ENCODE measurements at regions not wholly inside any gene's neighbourhood (a gene's known extent, or its start where the extent isn't known, plus 50 kb on each side); places are given as distances from the start of the nearest gene placed in this dataset.
A peak's percentile ranks its signal among the peaks of the same experiment; 100 is the strongest.
"Not testable (repeated sequence)": the region's sequence is repeated elsewhere in the genome, so short reads cannot be mapped to it uniquely, and the experiment has no call there.

DNA sequence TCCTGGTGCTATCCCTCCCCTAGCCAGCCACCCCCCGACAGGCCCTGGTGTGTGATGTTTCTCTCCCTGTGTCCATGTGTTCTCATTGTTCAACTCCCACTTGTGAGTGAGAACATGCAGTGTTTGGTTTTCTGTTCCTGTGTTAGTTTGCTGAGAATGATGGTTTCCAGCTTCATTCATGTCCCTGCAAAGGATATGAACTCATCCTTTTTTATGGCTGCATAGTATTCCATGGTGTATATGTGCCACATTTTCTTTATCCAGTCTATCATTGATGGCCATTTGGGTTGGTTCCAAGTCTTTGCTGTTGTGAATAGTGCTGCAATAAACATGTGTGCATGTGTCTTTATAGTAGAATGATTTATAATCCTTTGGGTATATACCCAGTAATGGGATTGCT, 122.1 kb downstream of the LEPR start:
- H3K27me3 ChIP-seq (ENCODE audit: control insufficient read depth, insufficient read depth, low read length, poor library complexity, severe bottlenecking); H3K9me3 ChIP-seq (ENCODE audit: control insufficient read depth, low read length); H3K27ac ChIP-seq (ENCODE audit: insufficient read depth, low read depth, low read length, poor library complexity, severe bottlenecking); H3K36me3 ChIP-seq (ENCODE audit: control insufficient read depth, insufficient read depth, low read length); H3K4me3 ChIP-seq (ENCODE audit: insufficient read depth, low read depth, low read length); H3K4me1 ChIP-seq (ENCODE audit: control insufficient read depth, insufficient read depth, low read length): not testable (repeated sequence)
- WGBS, 2 experiments, result 100% methylated on average over 1 of the region's 1 CpG

DNA sequence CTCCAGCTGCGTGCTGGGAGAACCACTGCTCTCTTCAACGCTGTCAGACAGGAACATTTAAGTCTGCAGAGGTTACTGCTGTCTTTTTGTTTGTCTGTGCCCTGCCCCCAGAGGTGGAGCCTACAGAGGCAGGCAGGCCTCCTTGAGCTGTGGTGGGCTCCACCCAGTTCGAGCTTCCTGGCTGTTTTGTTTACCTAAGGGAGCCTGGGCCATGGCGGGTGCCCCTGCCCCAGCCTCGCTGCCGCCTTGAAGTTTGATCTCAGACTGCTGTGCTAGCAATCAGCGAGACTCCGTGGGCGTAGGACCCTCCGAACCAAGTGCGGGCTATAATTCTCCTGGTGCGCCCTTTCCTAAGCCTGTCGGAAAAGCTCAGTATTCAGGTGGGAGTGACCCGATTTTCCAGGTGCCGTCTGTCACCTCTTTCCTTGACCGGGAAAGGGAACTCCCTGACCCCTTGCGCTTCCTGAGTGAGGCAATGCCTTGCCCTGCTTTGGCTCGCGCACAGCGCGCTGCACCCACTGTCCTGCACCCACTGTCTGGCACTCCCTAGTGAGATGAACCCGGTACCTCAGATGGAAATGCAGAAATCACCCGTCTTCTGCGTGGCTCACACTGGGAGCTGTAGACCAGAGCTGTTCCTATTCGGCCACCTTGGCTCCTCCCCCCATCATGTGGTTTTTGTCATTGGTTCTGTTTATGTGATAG, 130.0 kb downstream of the LEPR start:
- not testable (repeated sequence) for H3K36me3 ChIP-seq (ENCODE audit: control insufficient read depth, insufficient read depth, low read length); H3K9me3 ChIP-seq (ENCODE audit: control insufficient read depth, low read length); H3K4me3 ChIP-seq (ENCODE audit: insufficient read depth, low read depth, low read length); H3K27me3 ChIP-seq (ENCODE audit: control insufficient read depth, insufficient read depth, low read length, poor library complexity, severe bottlenecking); H3K27ac ChIP-seq (ENCODE audit: insufficient read depth, low read depth, low read length, poor library complexity, severe bottlenecking); H3K4me1 ChIP-seq (ENCODE audit: control insufficient read depth, insufficient read depth, low read length)
- WGBS, 2 experiments, result 68 to 77% methylated on average over 25 of the region's 25 CpGs

DNA sequence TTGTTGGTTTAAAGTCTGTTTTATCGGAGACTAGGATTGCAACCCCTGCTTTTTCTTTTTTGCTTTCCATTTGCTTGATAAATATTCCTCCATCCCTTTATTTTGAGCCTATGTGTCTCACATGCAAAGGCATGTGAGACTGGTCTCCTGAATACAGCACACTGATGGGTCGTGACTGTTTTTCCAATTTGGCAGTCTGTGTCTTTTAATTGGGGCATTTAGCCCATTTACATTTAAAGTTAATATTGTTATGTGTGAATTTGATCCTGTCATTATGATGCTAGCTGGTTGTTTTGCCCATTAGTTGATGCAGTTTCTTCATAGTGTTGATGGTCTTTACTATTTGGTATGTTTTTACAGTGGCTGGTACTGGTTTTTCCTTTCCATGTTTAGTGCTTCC, 132.0 kb downstream of the LEPR start:
- not testable (repeated sequence) for H3K4me1 ChIP-seq (ENCODE audit: control insufficient read depth, insufficient read depth, low read length); H3K36me3 ChIP-seq (ENCODE audit: control insufficient read depth, insufficient read depth, low read length); H3K27ac ChIP-seq (ENCODE audit: insufficient read depth, low read depth, low read length, poor library complexity, severe bottlenecking); H3K27me3 ChIP-seq (ENCODE audit: control insufficient read depth, insufficient read depth, low read length, poor library complexity, severe bottlenecking); H3K9me3 ChIP-seq (ENCODE audit: control insufficient read depth, low read length); H3K4me3 ChIP-seq (ENCODE audit: insufficient read depth, low read depth, low read length)
- 92 to 100% methylated on average over 2 of the region's 2 CpGs for WGBS, 2 experiments

DNA sequence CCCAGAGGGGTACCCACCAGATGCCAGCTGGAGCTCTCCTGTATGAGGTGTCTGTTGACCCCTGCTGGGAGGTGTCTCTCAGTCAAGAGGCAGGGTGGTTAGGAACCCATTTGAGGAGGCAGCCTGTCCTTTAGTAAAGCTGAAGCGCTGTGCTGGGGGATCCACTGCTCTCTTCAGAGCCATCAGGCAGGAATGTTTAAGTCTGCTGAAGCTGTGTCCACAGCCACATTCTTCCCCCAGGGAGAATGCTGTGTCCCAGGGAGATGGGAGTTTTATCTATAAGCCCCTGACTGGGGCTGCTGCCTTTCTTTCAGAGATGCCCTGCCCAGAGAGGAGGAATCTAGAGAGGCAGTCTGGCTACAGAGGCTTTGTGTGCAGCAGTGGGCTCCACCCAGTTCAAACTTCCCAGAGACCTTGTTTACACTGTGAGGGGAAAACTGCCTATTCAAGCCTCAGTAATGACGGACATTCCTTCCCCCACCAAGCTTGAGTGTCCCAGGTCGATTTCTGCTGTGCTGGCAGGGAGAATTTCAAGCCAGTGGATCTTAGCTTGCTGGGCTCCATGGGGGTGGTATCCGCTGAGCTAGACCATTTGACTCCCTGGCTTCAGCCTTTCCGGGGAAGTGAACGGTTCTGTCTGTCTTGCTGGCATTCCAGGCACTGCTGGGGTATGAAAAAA, 133.8 kb downstream of the LEPR start:
- WGBS, 2 experiments, result 32 to 46% methylated on average over 6 of the region's 6 CpGs
- not testable (repeated sequence) for H3K9me3 ChIP-seq (ENCODE audit: control insufficient read depth, low read length); H3K4me1 ChIP-seq (ENCODE audit: control insufficient read depth, insufficient read depth, low read length); H3K36me3 ChIP-seq (ENCODE audit: control insufficient read depth, insufficient read depth, low read length); H3K4me3 ChIP-seq (ENCODE audit: insufficient read depth, low read depth, low read length); H3K27me3 ChIP-seq (ENCODE audit: control insufficient read depth, insufficient read depth, low read length, poor library complexity, severe bottlenecking)
- peak overlapping the region; percentile 74 for H3K27ac ChIP-seq (ENCODE audit: insufficient read depth, low read depth, low read length, poor library complexity, severe bottlenecking)

DNA sequence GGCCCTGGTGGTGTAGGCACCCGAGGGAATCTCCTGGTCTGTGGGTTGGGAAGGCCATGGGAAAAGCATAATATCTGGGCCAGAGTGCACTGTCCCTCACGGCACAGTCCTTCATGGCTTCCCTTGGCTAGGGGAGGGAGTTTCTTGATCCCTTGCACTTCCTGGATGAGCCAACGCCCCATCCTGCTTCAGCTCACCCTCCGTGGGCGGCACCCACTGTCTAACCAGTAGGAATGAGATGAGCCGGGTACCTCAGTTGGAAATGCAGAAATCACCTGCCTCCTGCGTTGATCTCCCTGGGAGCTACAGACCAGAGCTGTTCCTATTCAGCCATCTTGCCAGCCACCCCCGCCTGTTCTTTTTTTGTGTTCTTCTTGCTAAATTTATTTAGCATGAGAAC, 134.4 kb downstream of the LEPR start:
- Histone ChIP-seq H3K27me3 (ENCODE audit: control insufficient read depth, insufficient read depth, low read length, poor library complexity, severe bottlenecking) (no peaks in the 10 kb centered on the region), H3K4me1 (ENCODE audit: control insufficient read depth, insufficient read depth, low read length) (peaks cover 4% of the 10 kb centered on the region), H3K36me3 (ENCODE audit: control insufficient read depth, insufficient read depth, low read length) (no peaks in the 10 kb centered on the region), H3K9me3 (ENCODE audit: control insufficient read depth, low read length) (no peaks in the 10 kb centered on the region), H3K4me3 (ENCODE audit: insufficient read depth, low read depth, low read length) (no peak overlapping the region), H3K27ac (ENCODE audit: insufficient read depth, low read depth, low read length, poor library complexity, severe bottlenecking) (no peak overlapping the region)
- 88 to 91% methylated on average over 8 of the region's 8 CpGs for WGBS, 2 experiments

DNA sequence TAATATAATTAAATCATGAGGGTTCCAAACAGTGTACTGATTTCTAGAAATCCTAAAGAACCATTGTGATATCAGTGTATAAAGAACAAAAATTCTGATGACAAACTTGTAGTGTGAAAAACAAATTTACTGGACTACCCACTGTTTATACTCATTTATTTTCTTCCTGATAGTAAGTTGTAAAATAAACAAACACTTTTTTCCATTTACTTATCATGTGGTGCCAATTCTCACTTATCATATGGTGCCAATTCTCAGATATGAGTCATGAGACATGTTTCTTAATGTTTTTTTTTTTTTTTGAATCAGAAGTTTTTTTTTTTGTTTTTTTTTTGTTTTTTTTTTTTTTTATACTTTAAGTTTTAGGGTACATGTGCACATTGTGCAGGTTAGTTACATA, 137.7 kb downstream of the LEPR start:
- no peaks in the 10 kb centered on the region for H3K36me3 ChIP-seq (ENCODE audit: control insufficient read depth, insufficient read depth, low read length)
- no peaks in the 10 kb centered on the region for H3K9me3 ChIP-seq (ENCODE audit: control insufficient read depth, low read length)
- no peak overlapping the region for H3K27ac ChIP-seq (ENCODE audit: insufficient read depth, low read depth, low read length, poor library complexity, severe bottlenecking)
- H3K4me1 ChIP-seq (ENCODE audit: control insufficient read depth, insufficient read depth, low read length), result peaks cover 4% of the 10 kb centered on the region
- no peak overlapping the region for H3K4me3 ChIP-seq (ENCODE audit: insufficient read depth, low read depth, low read length)
- H3K27me3 ChIP-seq (ENCODE audit: control insufficient read depth, insufficient read depth, low read length, poor library complexity, severe bottlenecking), result no peaks in the 10 kb centered on the region

DNA sequence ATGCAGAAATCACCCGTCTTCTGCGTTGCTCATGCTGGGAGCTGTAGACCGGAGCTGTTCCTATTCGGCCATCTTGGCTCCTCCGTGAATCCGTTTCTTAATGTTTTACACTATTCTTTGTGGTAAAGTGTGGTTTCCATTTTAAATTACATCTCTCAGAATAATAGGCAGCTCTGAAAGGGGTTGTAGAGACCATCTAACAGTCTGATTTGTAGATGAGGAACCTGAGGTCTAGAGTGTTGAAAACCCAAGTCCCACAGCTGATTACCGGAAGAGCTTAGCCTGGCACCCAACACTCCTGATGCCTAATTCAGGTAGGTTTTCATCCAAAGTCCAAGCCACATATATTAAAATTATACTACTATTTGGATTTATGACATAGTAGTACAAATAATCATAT, 144.0 kb downstream of the LEPR start:
- Histone ChIP-seq H3K9me3 (ENCODE audit: control insufficient read depth, low read length) (no peaks in the 10 kb centered on the region), H3K36me3 (ENCODE audit: control insufficient read depth, insufficient read depth, low read length) (no peaks in the 10 kb centered on the region), H3K27ac (ENCODE audit: insufficient read depth, low read depth, low read length, poor library complexity, severe bottlenecking) (no peak overlapping the region), H3K4me3 (ENCODE audit: insufficient read depth, low read depth, low read length) (no peak overlapping the region), H3K27me3 (ENCODE audit: control insufficient read depth, insufficient read depth, low read length, poor library complexity, severe bottlenecking) (no peaks in the 10 kb centered on the region), H3K4me1 (ENCODE audit: control insufficient read depth, insufficient read depth, low read length) (no peaks in the 10 kb centered on the region)
- WGBS, 2 experiments, result 75 to 77% methylated on average over 6 of the region's 7 CpGs

DNA sequence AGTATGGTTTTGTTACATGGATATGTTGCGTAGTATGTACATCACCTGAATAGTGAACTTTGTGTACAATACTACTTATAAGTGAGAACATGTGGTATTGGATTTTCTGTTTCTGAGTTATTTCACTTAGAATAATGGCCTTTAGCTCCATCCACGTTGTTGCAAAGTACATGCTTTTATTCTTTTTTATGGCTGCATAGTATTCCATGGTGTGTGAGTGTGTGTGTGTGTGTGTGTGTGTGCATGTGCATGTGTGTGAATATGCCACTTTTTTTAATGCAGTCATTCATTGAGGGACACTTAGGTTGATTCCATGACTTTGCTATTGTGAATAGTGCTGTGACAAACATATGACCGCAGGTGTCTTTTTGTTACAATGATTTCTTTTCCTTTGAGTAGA, 147.8 kb downstream of the LEPR start:
- Histone ChIP-seq H3K36me3 (ENCODE audit: control insufficient read depth, insufficient read depth, low read length) (no peaks in the 10 kb centered on the region), H3K4me3 (ENCODE audit: insufficient read depth, low read depth, low read length) (no peak overlapping the region), H3K27ac (ENCODE audit: insufficient read depth, low read depth, low read length, poor library complexity, severe bottlenecking) (no peak overlapping the region)

DNA sequence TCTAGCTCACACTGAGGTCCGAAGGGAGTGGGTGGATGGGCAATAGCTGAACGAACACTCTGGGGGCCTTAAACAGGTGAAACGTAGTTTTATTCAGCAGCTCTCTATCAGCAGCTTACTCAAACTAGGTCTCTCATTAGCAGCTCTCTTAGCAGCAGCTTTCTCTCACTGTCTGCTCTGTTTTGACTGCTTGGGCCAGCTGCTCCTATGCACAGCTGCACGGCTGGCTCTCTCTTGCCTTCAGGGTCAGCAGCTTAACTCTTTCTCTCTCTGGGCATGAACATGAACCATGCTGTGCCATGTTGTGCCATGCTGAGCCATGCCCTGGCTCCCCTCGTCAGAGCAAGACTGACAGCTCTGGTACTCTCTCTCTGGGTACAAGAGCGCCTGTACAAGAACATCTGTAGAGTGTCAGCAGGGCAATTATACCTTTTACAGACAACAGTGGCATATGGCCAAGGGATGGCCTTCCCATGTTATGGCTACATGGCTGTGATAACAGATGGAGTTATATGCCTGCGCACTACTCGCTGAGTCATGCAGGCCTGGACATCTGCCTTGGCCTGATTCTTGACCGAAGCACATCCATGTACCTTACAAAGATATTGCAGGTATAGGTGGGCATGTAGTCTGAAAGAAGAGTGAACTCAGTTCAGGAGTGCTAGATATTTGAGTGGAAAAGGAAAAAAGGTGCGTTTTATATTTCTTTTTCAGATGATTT, 152.4 kb downstream of the LEPR start:
- Histone ChIP-seq H3K36me3 (ENCODE audit: control insufficient read depth, insufficient read depth, low read length) (no peaks in the 10 kb centered on the region), H3K27ac (ENCODE audit: insufficient read depth, low read depth, low read length, poor library complexity, severe bottlenecking) (no peak overlapping the region), H3K9me3 (ENCODE audit: control insufficient read depth, low read length) (no peaks in the 10 kb centered on the region), H3K27me3 (ENCODE audit: control insufficient read depth, insufficient read depth, low read length, poor library complexity, severe bottlenecking) (no peaks in the 10 kb centered on the region), H3K4me3 (ENCODE audit: insufficient read depth, low read depth, low read length) (no peak overlapping the region), H3K4me1 (ENCODE audit: control insufficient read depth, insufficient read depth, low read length) (no peaks in the 10 kb centered on the region)
- 84% methylated on average over 10 of the region's 10 CpGs for WGBS, 2 experiments

More for the DNA sequence above, 147.8 kb downstream of the LEPR start:
- H3K27me3 ChIP-seq (ENCODE audit: control insufficient read depth, insufficient read depth, low read length, poor library complexity, severe bottlenecking), result no peaks in the 10 kb centered on the region
- H3K4me1 ChIP-seq (ENCODE audit: control insufficient read depth, insufficient read depth, low read length), result no peaks in the 10 kb centered on the region
- WGBS, 2 experiments, result 91 to 95% methylated on average over 2 to 3 of the region's 3 CpGs
- H3K9me3 ChIP-seq (ENCODE audit: control insufficient read depth, low read length), result no peaks in the 10 kb centered on the region

DNA sequence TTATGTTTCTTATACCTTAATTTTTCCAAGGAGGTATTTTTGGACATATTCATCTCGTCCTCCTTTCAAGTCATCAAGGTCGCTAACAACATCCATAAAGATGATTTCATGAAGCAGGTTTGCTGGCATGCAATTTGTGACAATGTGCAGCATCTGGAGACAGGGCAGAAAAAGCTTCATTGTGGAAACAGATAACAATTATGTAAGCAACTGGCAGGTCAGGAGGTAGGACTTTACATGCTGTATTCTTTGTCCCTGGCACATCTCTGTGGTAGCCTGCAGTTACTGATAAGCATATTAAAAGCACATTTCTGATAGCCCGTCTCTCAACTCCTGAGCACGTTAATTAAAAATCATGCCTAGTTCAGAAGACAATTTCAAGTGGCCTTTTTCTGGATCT, 156.8 kb downstream of the LEPR start:
- H3K27ac ChIP-seq (ENCODE audit: insufficient read depth, low read depth, low read length, poor library complexity, severe bottlenecking), result no peak overlapping the region
- H3K36me3 ChIP-seq (ENCODE audit: control insufficient read depth, insufficient read depth, low read length), result no peaks in the 10 kb centered on the region
- H3K27me3 ChIP-seq (ENCODE audit: control insufficient read depth, insufficient read depth, low read length, poor library complexity, severe bottlenecking), result no peaks in the 10 kb centered on the region
- WGBS, 2 experiments, result 96 to 97% methylated on average over 4 of the region's 4 CpGs
- H3K4me1 ChIP-seq (ENCODE audit: control insufficient read depth, insufficient read depth, low read length), result no peaks in the 10 kb centered on the region
- H3K4me3 ChIP-seq (ENCODE audit: insufficient read depth, low read depth, low read length), result no peak overlapping the region
- H3K9me3 ChIP-seq (ENCODE audit: control insufficient read depth, low read length), result no peaks in the 10 kb centered on the region
